ENCODE measurements at regions not wholly inside any gene's neighbourhood (a gene's known extent, or its start where the extent isn't known, plus 50 kb on each side); places are given as distances from the start of the nearest gene placed in this dataset.

DNA sequence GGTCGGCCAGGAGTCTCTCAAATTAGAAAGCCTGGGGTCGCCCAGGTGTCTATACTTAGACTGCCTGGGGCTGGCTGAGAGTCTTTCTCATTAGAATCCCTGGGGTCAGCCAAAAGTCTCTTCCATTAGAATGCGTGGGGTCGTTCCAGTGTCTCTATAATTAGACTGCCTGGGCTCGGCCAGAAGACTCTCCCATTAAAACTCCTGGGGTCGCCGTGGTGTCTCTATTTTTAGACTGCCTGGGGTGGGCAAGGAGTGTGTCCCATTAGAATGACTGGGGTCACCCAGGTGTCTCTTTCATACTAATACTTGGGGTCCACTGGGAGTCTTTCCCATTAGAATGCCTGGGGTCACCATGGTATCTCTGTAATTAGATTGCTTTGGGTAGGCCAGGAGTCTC is 2227.7 kb downstream of the TP53TG3F start:
- DNase-seq: no peak

- no peak for DNase-seq
Observed at GRCh38 chr16:35687781-35688180, 2228.4 kb downstream of the TP53TG3F start.

DNA sequence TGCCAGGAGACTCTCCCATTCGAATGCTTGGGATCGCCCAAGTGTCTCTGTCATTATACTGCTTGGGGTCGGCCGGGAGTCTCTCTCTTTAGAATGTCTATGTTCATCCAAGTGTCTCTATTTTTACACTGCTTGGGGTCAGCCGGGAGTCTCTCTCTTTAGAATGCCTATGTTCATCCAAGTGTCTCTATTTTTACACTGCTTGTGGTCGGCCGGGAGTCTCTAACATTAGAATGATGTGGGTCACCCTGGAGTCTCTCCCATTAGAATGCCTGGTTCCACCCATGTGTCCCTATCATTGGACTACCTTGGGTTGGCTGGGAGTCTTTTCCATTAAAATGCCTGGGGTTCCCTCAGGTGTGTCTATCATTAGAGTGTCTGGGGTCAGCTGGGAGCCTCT is 2230.4 kb downstream of the TP53TG3F start:
- no peak for DNase-seq

DNA sequence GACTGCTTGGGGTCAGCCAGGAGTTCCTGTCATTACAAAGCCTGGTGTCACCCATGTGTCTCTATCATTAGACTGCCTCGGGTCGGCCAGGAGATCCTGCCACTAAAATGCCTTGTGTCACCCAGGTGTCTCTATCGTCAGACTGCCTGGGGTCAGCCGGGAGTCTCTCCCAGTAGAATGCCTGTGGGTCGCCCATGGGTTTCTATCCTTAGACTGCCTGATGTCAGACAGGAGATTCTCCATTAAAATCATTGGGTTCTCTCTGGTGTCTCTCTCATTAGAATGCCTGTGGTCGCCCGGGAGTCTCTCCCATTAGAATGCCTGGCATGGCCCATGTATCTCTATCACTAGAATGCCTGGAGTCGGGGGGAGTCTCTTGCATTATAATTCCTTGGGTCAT is 2231.0 kb downstream of the TP53TG3F start:
- no peak for DNase-seq

DNA sequence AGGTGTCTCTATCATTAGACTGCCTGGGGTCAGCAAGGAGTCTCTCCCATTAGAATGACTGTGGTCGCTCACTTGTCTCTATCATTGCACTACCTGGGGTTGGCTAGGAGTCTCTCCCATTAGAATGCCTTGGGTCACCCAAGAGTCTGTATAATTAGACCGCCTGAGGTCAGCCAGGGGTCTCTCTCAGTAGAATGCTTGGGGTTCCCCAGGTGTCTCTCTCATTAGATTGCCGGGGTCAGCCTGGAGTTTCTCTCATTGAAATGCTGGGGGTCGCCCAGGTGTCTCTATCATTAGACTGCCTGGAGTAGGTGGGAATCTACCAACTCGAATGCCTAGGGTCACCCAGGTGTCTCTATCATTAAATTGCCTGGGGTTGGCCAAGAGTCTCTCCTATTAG is 2231.6 kb downstream of the TP53TG3F start:
- no peak for DNase-seq

DNA sequence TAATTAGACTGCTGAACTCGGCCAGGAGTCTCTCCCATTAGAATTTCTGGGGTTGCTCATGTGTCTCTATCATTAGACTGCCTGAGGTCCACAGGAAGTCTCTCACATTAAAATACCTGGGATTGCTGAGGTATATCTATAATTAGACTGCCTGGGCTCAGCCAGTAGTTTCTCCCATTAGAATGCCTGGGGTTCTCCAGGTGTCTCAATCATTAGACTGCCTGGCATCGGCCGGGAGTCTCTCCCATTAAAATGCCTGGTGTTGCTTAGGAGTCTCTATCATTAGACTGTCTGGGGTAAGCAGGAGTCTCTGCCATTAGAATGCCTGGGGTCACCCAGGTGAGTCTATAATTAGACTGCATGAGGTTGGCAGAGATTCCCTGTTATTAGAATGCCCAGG is 2233.4 kb downstream of the TP53TG3F start:
- DNase-seq: no peak

GRCh38 chr16:35706901-35707300 is 2247.5 kb downstream of the TP53TG3F start:
- no peak for DNase-seq

GRCh38 chr16:35711435-35711834 is 2252.0 kb downstream of the TP53TG3F start:
- DNase-seq: no peak

DNA sequence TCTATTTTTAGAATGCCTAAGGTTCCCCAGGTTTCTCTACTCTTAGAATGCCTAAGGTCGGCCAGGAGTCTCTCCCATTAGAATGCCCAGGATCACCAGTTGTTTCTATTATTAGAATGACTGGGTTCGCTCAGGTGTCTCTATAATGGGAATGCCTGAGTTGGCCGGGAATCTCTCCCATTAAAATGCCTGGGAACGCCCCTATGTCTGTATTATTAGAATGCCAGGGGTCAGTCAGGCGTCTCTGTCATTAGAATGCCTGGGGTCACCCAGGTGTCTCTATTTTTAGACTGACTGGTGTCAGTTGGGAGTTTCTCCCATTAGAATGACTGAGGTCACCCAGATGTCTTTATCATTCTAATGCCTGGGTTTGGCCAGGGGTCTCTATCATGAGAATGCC is 2252.5 kb downstream of the TP53TG3F start:
- DNase-seq: no peak

DNA sequence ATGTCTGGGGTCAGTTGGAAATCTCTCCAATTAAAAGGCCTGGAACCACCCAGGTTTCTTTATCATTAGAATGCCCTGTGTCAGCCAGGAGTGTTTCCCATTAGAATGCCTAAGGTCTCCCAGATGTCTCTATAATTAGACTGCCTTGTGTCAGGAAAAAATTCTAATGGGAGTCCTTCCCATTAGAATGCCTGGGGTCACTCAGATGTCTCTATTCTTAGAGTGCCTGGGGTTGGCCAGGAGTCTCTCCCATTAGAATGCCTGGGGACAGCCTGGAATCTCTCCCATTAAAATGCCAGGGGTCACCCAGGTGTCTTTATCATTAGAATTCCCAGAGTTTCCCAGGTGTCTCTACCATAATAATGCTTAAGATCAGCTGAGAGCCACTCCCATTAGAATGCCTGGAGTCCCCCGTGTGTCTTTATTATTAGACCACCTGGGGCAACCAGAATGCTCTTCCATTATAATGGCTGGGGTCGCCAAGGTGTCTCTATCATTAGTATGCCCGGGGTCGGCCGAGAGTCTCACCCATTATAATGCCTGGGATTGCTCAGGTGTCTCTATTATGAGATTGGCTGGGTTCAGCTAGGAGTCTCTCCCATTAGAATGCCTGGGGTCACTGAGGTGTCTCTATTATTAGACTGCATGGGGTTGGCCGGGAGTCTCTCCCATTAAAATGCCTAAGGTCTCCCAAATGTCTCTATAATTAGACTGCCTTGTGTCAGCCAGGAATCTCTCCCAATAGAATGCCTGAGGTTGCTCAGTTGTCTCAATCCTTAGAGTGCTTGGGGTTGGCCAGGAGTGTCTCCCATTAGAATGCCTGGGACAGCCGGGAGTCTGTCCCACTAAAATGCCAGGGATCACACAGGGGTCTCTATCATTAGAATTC is 2254.6 kb downstream of the TP53TG3F start:
- DNase-seq: no peak

DNA sequence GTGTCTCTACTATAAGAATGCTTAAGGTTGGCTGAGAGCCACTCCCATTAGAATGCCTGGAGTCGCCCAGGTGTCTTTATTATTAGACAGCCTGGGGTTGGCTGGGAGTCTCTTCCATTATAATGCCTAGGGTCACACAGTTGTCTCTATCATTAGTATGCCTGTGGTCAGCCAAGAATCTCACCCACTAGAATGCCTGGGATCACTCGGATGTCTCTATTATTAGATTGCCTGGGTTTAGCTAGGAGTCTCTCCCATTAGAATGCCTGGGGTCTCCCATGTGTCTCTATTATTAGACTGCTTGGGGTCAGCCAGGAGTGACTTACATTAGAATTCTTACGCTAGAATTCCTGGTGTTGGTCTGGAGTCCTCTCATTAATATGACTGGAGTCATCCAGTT is 2255.3 kb downstream of the TP53TG3F start:
- DNase-seq: no peak

GRCh38 chr16:35724551-35724950 is 2265.1 kb downstream of the TP53TG3F start:
- no peak for DNase-seq

GRCh38 chr16:35725949-35726348 is 2266.5 kb downstream of the TP53TG3F start:
- no peak for DNase-seq

- no peak for DNase-seq
Observed at GRCh38 chr16:35730251-35730650, 2270.8 kb downstream of the TP53TG3F start.

- DNase-seq: no peak
Observed at GRCh38 chr16:35731341-35732040, 2272.1 kb downstream of the TP53TG3F start.

DNA sequence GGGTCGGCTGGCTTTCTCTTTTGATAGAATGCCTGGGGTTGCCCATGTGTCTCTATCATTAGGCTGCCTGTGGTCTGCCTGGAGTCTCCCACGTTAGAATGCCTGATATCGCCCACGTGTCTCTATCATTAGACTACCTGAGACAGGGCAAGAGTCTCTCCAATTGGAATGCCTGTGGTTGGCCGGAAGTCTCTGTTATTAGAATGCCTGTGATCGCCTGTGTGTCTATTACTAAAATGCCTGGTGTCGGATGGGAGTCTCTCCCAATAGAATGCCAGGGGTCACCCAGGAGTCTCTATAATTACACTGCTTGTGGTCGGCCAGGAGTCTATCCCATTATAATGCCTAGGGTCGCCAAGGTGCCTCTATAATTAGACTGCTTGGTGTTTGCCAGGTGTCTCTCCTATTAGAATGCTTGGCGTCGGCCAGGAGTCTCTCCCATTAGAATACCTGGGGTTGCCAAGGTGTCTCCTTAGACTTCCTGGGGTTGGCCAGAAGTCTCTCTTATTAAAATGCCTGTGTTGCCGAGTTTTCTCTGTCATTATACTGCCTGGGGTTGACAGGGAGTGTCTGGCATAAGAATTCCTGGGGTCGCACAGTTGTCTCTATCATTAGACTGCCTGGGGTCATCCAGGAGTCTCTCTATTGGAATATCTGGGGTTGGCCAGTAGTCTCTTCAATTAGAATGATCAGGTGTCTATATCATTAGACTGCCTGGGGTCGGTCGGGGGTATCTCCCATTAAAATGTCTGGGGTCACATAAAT is 2272.8 kb downstream of the TP53TG3F start:
- no peak for DNase-seq

DNA sequence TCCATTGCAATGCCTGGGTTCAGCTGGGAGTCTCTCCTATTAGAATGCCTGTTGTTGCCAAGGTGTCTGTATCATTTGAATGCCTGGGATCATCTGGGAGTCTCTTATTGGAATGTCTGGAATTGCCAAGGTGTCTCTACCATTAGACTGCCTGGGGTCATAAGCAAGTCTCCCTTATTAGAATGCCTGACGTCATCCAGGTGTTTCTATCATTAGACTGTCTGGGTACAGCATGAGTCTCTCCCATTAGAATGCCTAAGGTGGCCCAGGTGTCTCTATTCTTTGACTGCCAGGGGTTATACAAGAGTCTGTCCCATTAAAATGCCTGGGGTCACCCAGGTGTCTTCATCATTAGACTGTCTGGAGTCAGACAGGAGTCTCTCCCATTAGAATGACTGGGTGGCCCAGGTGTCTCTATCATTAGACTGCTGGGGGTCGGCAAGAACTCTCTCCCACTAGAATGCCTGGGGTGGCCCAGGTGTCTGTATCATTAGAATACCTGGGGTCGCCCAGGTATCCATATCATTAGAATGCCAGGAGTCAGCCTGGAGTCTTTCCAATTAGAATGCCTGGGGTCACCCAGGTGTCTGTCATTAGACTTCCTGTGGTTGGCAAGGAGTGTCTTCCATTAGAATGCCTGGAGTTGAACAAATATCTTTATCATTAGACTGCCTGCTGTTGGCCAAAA is 2274.0 kb downstream of the TP53TG3F start:
- DNase-seq: no peak

GRCh38 chr16:35733971-35734702 is 2274.7 kb downstream of the TP53TG3F start:
- no peak for DNase-seq

DNA sequence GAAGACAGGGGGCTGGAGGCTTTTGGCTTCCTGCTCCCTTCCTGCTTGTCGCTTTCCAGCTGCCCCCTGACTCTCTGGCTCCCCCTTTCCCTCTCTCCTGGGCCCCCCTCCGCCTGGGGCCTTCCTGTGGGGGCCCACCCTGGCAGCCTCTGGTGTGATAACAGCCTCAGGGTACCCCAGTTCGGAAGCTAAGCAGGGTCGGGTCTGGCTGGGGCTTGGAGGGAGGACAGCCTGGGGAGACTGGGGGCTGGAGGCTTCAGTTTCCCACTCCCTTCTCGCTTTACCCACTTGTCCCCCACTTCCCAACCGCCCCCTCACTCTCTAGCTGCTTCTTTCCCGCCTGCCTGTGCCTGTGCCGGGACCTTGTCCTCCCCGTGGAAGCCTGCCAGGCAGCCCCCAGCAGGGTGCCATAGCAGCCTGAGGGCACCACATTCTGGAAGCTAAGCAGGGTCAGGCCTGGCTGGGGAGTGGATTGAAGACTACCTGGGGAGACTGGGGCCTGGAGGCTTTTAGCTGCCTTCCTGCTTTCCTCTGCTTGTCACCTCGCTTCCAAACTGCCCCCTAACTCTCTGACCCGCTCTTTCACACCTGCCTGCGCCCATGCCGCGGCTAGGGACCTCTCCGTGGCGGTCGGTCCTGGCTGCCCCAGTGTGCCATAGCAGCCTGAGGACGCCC is 2275.5 kb downstream of the TP53TG3F start:
- no peak for DNase-seq

DNA sequence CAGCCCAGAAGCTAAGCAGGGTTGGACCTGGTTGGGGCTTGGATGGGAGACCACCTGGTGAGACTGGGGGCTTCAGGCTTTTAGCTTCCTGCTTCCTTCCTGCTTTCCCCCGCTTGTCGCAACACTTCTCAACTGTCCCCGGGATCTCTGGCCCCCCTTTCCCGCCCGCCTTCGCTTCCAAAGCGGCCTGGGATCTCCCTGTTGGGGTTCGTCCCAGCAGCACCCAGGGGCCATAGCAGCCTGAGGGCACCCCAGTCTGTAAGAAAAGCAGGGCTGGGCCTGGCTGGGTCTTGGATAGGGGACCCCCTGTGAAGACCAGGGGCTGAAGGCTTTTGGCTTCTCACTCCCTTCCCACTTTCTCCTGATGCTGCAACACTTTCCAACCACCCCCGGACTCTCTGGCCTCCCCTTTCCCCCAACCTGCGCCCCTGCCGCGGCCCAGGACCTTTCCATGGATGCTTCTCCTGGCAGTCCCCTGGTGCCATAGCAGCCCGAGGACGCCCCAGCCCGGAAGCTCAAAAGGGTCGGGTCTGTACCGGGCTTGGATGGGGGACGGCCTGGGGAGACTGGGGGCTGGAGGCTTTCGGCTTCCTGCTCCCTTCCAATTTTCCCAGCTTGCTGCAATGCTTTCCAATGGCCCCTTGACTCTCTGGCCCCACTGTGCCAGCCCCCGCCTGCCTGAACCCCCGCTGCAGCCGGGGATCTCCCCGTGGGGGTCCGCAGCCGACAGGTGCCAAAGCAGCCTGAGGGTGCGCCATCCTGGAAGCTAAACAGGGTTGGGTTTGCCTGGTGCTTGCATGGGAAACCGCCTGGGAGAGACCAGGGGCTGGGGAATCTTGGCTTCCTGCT is 2276.2 kb downstream of the TP53TG3F start:
- no peak for DNase-seq

- DNase-seq: no peak
Observed at GRCh38 chr16:35736546-35736945, 2277.1 kb downstream of the TP53TG3F start.

All from KG1 (cell line).